Panc1 (cell line): ENCODE measurements at regions not wholly inside any gene's neighbourhood (a gene's known extent, or its start where the extent isn't known, plus 50 kb on each side); places are given as distances from the start of the nearest gene placed in this dataset.

ENCODE experiments used
- POLR2AphosphoS5 ChIP-seq: IDR thresholded peaks from 2 replicates; pipeline ENCODE4 v1.6.1; 2012; ENCODE audit warnings: mild to moderate bottlenecking, low read depth, low read length, moderate library complexity
- SIN3A ChIP-seq: IDR thresholded peaks from 2 replicates; pipeline ENCODE4 v1.6.1; 2012; ENCODE audit warnings: low read depth, mild to moderate bottlenecking, low read length, moderate library complexity, borderline replicate concordance; ENCODE audit not compliant: insufficient read depth
- TF ChIP-seq, protein P1 (sequence below): fragments of 450-650 bp; IDR thresholded peaks from 2 replicates; pipeline ENCODE4 v1.5.1; 2017; ENCODE audit warnings: mild to moderate bottlenecking

DNA sequence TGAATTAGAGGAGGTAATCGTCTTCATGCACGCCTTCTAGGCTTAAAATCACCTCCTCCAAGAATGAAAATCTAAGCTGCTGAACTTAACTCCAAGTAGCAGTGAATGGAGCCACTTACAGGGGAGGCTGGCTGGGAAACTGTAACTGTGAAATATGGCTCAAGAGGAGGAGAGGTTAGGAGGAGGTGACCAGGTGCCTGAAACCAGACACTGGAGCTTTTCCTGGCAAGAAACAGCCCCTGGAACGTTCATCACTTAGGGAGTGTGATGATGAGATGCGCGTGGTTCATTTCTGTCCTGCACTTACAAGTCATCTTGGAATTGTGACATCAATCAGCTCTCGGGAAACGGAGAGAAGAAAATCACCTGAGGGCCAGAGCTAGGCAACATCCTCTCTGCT is 62.3 kb upstream of the TMEM132C start:
- TF ChIP-seq POLR2AphosphoS5 (no peak), SIN3A (no peak)
- TF ChIP-seq, protein P1, sequence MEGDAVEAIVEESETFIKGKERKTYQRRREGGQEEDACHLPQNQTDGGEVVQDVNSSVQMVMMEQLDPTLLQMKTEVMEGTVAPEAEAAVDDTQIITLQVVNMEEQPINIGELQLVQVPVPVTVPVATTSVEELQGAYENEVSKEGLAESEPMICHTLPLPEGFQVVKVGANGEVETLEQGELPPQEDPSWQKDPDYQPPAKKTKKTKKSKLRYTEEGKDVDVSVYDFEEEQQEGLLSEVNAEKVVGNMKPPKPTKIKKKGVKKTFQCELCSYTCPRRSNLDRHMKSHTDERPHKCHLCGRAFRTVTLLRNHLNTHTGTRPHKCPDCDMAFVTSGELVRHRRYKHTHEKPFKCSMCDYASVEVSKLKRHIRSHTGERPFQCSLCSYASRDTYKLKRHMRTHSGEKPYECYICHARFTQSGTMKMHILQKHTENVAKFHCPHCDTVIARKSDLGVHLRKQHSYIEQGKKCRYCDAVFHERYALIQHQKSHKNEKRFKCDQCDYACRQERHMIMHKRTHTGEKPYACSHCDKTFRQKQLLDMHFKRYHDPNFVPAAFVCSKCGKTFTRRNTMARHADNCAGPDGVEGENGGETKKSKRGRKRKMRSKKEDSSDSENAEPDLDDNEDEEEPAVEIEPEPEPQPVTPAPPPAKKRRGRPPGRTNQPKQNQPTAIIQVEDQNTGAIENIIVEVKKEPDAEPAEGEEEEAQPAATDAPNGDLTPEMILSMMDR = no peak
